IPS-NIHi11 (cell line): ENCODE measurements at regions not wholly inside any gene's neighbourhood (a gene's known extent, or its start where the extent isn't known, plus 50 kb on each side); places are given as distances from the start of the nearest gene placed in this dataset.

ENCODE experiments used
- DNase-seq: peaks from one replicate; pipeline ENCODE4 v3.0.0; 2012; ENCODE audit warnings: mixed read lengths, low spot score

DNA sequence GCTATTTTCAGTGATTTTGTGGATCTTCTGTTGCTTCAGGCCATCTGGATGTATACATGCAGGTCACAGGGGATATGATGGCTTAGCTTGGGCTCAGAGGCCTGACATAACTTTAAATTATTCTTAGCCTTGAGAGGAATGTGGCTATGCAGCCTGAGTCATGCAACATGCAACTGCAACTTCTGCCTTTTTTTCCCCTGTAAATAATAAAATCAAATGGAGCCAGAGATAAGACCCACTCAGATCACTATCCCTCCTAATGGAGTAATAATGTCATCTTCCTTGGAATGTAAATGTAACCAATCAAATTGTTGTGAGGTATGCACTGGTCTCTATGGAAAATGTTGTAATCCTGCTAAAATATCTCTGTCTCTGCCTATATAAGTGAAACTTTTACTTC lies 54.9 kb downstream of the MAGEB17 start:
- no peak for DNase-seq

GRCh38 chrX:16223385-16223784 lies 56.1 kb downstream of the MAGEB17 start:
- DNase-seq = no peak

DNA sequence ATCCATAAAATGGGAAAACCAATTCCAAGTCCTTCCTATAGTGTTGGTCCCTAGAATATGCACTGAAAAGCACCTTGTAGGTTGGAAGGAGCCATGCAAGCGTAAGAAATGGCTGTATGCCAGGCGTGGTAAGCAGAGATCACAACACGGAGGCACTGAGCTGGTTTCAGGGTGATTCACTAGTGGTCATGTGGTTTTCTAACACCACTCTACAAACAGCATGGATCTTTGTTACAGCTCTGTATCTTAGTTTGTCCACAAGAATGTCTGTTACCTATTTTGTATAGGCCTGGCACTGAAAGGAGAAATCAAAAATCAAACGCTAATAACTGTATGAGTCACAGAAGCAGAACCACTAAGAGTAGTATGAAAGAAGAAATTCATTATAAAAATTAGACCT lies 71.9 kb downstream of the MAGEB17 start:
- no peak for DNase-seq

GRCh38 chrX:16240231-16240905 lies 73.1 kb downstream of the MAGEB17 start:
- no peak for DNase-seq

GRCh38 chrX:16240968-16241367 lies 73.7 kb downstream of the MAGEB17 start:
- no peak for DNase-seq

DNA sequence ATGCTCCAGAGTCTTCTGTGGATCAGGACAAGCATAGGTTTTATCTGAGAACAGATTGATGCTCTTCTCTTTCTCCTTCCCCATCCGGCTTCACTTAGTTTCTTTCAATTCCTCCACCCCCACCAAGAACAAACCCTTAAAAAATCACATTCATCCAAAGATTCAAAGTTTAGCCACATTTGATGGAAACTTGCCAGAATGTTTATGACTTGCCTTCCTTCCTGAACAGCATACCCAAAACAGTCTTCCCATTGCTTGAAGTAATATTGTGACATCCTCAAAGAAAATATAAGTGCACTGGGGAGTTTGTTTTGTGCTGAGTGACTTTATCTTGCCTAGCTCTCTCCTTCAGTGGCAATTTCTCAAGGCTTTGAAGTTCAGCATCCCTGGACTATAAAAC lies 83.0 kb downstream of the MAGEB17 start:
- DNase-seq = no peak

GRCh38 chrX:16251782-16252181 lies 84.5 kb downstream of the MAGEB17 start:
- no peak for DNase-seq

DNA sequence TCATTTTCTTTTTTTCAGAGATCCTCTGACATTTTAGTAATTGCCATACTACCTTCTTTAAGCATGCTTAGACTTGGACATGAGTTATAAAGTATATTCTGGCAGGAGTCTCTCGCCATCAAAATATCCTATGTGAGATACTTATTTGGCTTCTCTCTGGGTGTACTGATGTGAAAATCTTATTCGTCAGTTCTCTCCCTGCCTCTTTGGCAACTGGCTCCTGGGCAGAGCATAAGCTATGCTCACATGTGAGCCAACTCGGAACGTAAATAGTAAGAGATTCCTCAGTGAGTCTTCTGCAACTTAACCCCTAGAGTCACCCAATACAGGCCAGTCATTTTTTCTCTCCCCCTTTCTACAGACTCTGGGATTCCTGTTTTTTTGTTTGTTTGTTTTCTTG lies 91.6 kb downstream of the MAGEB17 start:
- no peak for DNase-seq

GRCh38 chrX:16267431-16267830 lies 100.2 kb downstream of the MAGEB17 start:
- no peak for DNase-seq

DNA sequence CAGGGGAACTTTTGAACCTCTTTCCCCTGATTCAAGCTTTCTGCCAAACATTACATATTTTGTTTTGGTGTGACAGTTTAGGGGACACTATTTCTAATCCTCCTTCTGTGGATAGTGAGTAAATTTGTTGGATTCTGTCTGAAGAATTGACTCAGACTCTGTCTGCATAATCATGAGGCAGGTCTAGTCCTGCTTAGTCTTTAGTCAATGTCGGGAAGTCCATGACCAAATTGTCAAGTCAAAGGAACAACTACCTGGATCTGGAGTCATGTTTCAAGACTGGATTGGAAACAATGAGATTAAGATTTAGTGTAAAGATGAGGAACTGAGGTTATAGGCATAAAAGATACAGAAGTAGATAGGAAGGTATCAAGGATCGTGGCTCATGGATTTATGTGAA lies 100.9 kb downstream of the MAGEB17 start:
- DNase-seq = no peak

GRCh38 chrX:16278927-16279326 lies 111.6 kb downstream of the MAGEB17 start:
- no peak for DNase-seq

DNA sequence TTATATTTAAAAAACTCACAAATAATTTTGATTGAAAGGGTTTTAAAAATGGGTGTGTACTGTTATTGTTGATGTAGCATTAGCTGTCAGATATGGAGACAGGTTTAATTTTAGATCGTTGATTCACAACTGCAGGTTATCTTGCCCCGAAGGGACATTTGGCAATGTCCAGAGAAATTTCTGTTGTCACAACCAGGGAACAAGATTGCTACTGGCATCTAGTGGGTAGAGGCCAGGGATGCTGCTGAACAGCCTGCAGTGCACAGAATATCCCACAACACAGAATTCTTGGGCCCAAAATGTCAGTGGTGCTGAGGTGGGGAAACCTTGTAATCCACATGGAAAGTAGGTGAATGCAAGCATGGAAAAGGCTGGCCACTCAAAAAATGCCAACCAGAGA lies 114.9 kb downstream of the MAGEB17 start:
- no peak for DNase-seq

- no peak for DNase-seq
Observed at GRCh38 chrX:16284842-16285241, 117.6 kb downstream of the MAGEB17 start.

- no peak for DNase-seq
Observed at GRCh38 chrX:16290997-16291396, 123.7 kb downstream of the MAGEB17 start.

DNA sequence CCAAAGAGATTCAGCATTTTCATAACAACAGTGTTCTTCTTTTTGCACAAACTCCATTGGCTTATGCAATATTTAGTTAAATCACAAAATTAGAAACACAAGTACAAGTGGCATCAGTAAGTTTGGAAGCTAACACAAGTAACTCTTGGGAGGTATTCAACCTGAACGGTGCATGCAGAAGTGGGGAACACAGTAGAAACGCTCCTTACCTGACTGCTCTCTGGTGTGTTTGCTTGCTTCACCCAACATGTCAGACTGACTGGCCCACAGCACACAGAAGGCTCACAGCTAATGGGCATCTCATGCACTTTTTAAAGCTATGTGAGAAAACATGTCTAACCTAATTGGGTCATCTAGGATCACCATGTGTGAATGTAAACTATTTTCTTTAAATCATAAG lies 133.6 kb downstream of the MAGEB17 start:
- DNase-seq = no peak

GRCh38 chrX:16304751-16305150 lies 137.5 kb downstream of the MAGEB17 start:
- no peak for DNase-seq

GRCh38 chrX:16305187-16305586 lies 137.9 kb downstream of the MAGEB17 start:
- no peak for DNase-seq

DNA sequence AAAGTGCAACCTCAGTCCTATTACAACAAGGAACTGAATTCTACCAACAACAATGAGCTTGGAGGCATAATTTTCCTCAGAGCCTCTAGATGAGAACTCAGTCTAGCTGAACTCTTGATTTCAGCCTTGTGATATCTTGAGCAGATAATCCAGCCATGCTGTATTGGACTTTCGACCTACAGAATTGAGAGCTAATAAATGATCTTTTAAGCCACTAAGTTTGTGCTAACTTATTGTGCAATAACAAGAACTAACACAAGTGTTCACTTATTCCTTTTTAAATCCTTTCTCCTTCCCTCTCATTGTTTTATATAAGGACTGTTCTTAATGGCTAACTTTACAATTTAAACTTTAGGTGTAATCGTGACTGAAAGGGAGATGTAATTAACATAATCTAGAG lies 140.7 kb downstream of the MAGEB17 start:
- no peak for DNase-seq

- no peak for DNase-seq
Observed at GRCh38 chrX:16308773-16309172, 141.5 kb downstream of the MAGEB17 start.

- no peak for DNase-seq
Observed at GRCh38 chrX:16310326-16310725, 143.0 kb downstream of the MAGEB17 start.

DNA sequence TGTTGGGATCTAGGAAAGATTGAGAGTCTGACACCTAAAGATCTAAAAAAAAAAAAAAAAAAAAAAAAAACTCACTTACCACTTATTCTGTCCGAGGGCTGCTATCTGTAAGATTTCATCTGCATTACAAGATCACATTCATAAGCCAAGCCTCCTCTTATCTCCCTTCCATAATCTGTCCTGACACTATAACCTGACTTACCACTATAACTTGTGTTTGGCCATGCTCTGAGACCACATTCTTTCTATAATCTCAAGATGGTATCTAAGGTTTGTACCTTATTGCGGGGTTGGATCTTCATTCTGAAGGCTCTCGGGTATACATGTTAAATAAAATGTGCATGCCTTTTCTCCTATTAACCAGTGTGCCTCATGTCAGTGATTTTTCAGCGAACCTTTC lies 144.4 kb downstream of the MAGEB17 start:
- no peak for DNase-seq

GRCh38 chrX:16312761-16313623 lies 145.7 kb downstream of the MAGEB17 start:
- DNase-seq = peak; percentile 14

- no peak for DNase-seq
Observed at GRCh38 chrX:16316331-16316730, 149.1 kb downstream of the MAGEB17 start.

DNA sequence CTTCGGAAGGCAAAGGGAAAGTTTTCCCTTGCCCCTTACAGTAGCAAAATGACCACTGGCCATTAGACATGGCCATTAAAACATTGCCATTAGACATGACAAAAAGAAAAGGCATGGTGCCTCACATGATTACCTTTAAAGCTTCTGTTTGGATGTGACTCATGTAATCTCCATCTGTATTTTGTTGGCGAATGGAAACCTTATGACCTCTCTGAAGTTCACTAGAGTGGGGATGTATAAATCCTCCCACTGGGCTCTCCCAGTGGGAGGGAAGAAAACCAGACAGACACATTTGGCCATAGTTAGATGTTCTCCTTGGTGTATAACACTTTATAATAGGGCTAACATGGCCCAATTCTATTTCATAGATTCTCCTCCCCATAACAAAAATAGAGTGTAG lies 152.6 kb downstream of the MAGEB17 start:
- no peak for DNase-seq
